Stomach (tissue), 8 donors: ENCODE measurements at regions not wholly inside any gene's neighbourhood (a gene's known extent, or its start where the extent isn't known, plus 50 kb on each side); places are given as distances from the start of the nearest gene placed in this dataset.

Experiments used
- DNase-seq, 2 donors: peaks; one replicate each; pipeline versions ENCODE4 v3.0.0 to v3.0.0-alpha.2; 2013 to 2019
- H3K27ac ChIP-seq, 5 donors: fragments of 200-600 bp in 4 of 5; sonication (generic) in 4 of 5; one replicate each; pipeline ENCODE4 v1.5.1; 2013 to 2019; ENCODE audit warnings: mild to moderate bottlenecking in 1 of 5, moderate library complexity in 1 of 5
- H3K27me3 ChIP-seq, 3 donors: fragments of 200-600 bp; sonication (generic); one replicate each; pipeline ENCODE4 v1.5.1; 2017 to 2019; ENCODE audit warnings: mixed run types in 1 of 3
- H3K36me3 ChIP-seq, 4 donors: fragments of 200-600 bp; sonication (generic); 1 replicate in 3 of 4; 2 replicates in 1 of 4; pipeline ENCODE4 v1.5.1; 2016 to 2019
- H3K4me1 ChIP-seq, 4 donors: fragments of 200-600 bp; sonication (generic); one replicate each; pipeline ENCODE4 v1.5.1; 2016 to 2019
- H3K4me3 ChIP-seq, 4 donors: fragments of 200-600 bp; sonication (generic) in 3 of 4; one replicate each; pipeline ENCODE4 v1.5.1; 2016 to 2019; ENCODE audit warnings: mild to moderate bottlenecking in 1 of 4
- H3K9me3 ChIP-seq, 4 donors: fragments of 200-600 bp; sonication (generic); one replicate each; pipeline ENCODE4 v1.5.1; 2016 to 2019
- EP300 ChIP-seq: sonication (generic); formaldehyde crosslinking; IDR thresholded peaks from one replicate; pipeline ENCODE4 v1.6.1; 2017; ENCODE audit warnings: antibody characterized with exemption
- POLR2A ChIP-seq, 4 donors: fragments of 450-650 bp; IDR thresholded peaks; one replicate each; pipeline ENCODE4 v1.6.1; 2016; ENCODE audit warnings: antibody characterized with exemption in 4 of 4, control low read depth in 2 of 4, mild to moderate bottlenecking in 1 of 4, moderate library complexity in 1 of 4
- POLR2AphosphoS5 ChIP-seq, 3 donors: sonication (generic); formaldehyde crosslinking; IDR thresholded peaks; one replicate each; pipeline ENCODE4 v1.6.1; 2016; ENCODE audit warnings: antibody characterized with exemption in 3 of 3
- WGBS, 5 donors: extraction: QIAGEN DNeasy Blood & Tissue Kit in 3 of 5; methylation state at CpG; one replicate each; pipeline versions ENCODE4 v1.1.5 to v1.1.7; 2013 to 2018; 5-methylcytosine and 5-hydroxymethylcytosine counted together
- intact Hi-C: fragments of 100-400 bp; cut with DNase I; formaldehyde crosslinking; loops from one replicate; pipeline ENCODE4 v1.15.1; 2023; ENCODE audit warnings: low total_unique reads
- TF ChIP-seq, protein P1 (sequence below), 7 experiments: fragments of 450-650 bp in 4 of 7; fragments of 200-600 bp in 3 of 7; sonication (generic) in 3 of 7; IDR thresholded peaks; one replicate each; pipeline ENCODE4 v1.5.1; 2016 to 2019; ENCODE audit warnings: antibody characterized with exemption in 7 of 7, control low read depth in 2 of 7, mild to moderate bottlenecking in 1 of 7
- donor health status: healthy with polysubstance abuse.
- donor health status: Bipolar disorder and iron deficiency.
- donor health status: healthy.

DNA sequence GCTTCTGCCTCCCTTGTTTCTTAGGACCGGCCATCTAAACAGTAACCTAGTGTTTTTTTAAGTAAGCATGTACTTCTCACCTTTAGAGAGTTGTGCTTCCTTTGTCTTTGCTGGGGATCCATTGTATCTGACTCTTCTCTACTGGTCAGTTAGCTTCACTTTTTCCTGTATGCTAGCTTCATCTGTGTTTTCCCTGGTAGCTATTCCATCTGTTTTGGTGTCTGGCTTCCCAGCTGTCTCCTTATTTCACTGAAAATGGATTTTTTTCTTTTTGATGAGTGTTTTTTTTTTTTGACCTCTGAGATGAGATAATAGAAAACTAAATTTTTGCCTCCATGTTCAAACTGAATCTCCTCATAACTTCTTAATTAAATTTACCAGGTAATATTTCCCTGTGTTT lies 637.0 kb upstream of the SLC10A2 start:
- Histone ChIP-seq H3K27ac (no peak overlapping the region), H3K27me3 (no peaks in the 10 kb centered on the region), H3K9me3 (peaks cover 0 to 3% (median 0%) of the 10 kb centered on the region in 4 donors), H3K4me3 (no peak overlapping the region), H3K36me3 (no peaks in the 10 kb centered on the region), H3K4me1 (no peaks in the 10 kb centered on the region)
- TF ChIP-seq EP300 = no peak
- TF ChIP-seq, protein P1, sequence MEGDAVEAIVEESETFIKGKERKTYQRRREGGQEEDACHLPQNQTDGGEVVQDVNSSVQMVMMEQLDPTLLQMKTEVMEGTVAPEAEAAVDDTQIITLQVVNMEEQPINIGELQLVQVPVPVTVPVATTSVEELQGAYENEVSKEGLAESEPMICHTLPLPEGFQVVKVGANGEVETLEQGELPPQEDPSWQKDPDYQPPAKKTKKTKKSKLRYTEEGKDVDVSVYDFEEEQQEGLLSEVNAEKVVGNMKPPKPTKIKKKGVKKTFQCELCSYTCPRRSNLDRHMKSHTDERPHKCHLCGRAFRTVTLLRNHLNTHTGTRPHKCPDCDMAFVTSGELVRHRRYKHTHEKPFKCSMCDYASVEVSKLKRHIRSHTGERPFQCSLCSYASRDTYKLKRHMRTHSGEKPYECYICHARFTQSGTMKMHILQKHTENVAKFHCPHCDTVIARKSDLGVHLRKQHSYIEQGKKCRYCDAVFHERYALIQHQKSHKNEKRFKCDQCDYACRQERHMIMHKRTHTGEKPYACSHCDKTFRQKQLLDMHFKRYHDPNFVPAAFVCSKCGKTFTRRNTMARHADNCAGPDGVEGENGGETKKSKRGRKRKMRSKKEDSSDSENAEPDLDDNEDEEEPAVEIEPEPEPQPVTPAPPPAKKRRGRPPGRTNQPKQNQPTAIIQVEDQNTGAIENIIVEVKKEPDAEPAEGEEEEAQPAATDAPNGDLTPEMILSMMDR (IDR thresholded peaks at IDR 0.05) = no peak
- no peak for TF ChIP-seq POLR2AphosphoS5 (IDR thresholded peaks at IDR 0.05)
- no peak for TF ChIP-seq POLR2A (IDR thresholded peaks at IDR 0.05)
- intact Hi-C loops = no loop called here
- DNase-seq = no peak
- WGBS, 5 donors = 78 to 91% (median 90%) methylated on average over 1 of the region's 1 CpG

GRCh38 chr13:103698000-103698399 lies 631.8 kb upstream of the SLC10A2 start:
- intact Hi-C loops = no loop called here
- WGBS, 5 donors = 70 to 81% (median 78%) methylated on average over 5 of the region's 5 CpGs

GRCh38 chr13:103695320-103695719 lies 629.1 kb upstream of the SLC10A2 start:
- no peak overlapping the region for H3K4me3 ChIP-seq
- TF ChIP-seq EP300 (no peak), POLR2AphosphoS5 (IDR thresholded peaks at IDR 0.05) (no peak)
- H3K9me3 ChIP-seq = no peaks in the 10 kb centered on the region
- no peak for DNase-seq
- H3K27ac ChIP-seq = no peak overlapping the region
- H3K4me1 ChIP-seq = no peaks in the 10 kb centered on the region
- intact Hi-C loops = no loop called here
- 83 to 94% (median 90%) methylated on average over 2 of the region's 2 CpGs for WGBS, 5 donors
- no peaks in the 10 kb centered on the region for H3K36me3 ChIP-seq
- no peaks in the 10 kb centered on the region for H3K27me3 ChIP-seq

More at GRCh38 chr13:103698000-103698399, 631.8 kb upstream of the SLC10A2 start:
- Histone ChIP-seq H3K27me3 (no peaks in the 10 kb centered on the region), H3K36me3 (no peaks in the 10 kb centered on the region), H3K4me1 (no peaks in the 10 kb centered on the region), H3K9me3 (no peaks in the 10 kb centered on the region), H3K4me3 (no peak overlapping the region), H3K27ac (no peak overlapping the region)
- no peak for DNase-seq
- no peak for TF ChIP-seq EP300
- no peak for TF ChIP-seq POLR2AphosphoS5 (IDR thresholded peaks at IDR 0.05)
- TF ChIP-seq POLR2A (IDR thresholded peaks at IDR 0.05) = no peak

- Histone ChIP-seq H3K9me3 (no peaks in the 10 kb centered on the region), H3K4me1 (no peaks in the 10 kb centered on the region), H3K27ac (no peak overlapping the region), H3K4me3 (no peak overlapping the region), H3K36me3 (no peaks in the 10 kb centered on the region), H3K27me3 (no peaks in the 10 kb centered on the region)
- TF ChIP-seq EP300 (no peak), POLR2AphosphoS5 (IDR thresholded peaks at IDR 0.05) (no peak)
- TF ChIP-seq, protein P1 (IDR thresholded peaks at IDR 0.05) = no peak
- 69 to 84% (median 79%) methylated on average over 4 of the region's 4 CpGs for WGBS, 5 donors
- intact Hi-C loops = no loop called here
- DNase-seq = no peak
These were observed 628.3 kb upstream of the SLC10A2 start for GRCh38 chr13:103694471-103694870.

GRCh38 chr13:103694033-103694432 lies 627.8 kb upstream of the SLC10A2 start:
- 29 to 37% (median 33%) methylated on average over 5 of the region's 5 CpGs for WGBS, 5 donors
- intact Hi-C loops = no loop called here

More at GRCh38 chr13:103694033-103694432, 627.8 kb upstream of the SLC10A2 start:
- Histone ChIP-seq H3K4me3 (no peak overlapping the region), H3K27ac (no peak overlapping the region), H3K27me3 (no peaks in the 10 kb centered on the region), H3K9me3 (no peaks in the 10 kb centered on the region), H3K4me1 (no peaks in the 10 kb centered on the region), H3K36me3 (no peaks in the 10 kb centered on the region)
- TF ChIP-seq POLR2A (IDR thresholded peaks at IDR 0.05) (no peak), EP300 (no peak), POLR2AphosphoS5 (IDR thresholded peaks at IDR 0.05) (no peak)
- TF ChIP-seq, protein P1 (IDR thresholded peaks at IDR 0.05) = no peak
- DNase-seq = no peak
